Natural killer cell (primary cell): ENCODE measurements at regions not wholly inside any gene's neighbourhood (a gene's known extent, or its start where the extent isn't known, plus 50 kb on each side); places are given as distances from the start of the nearest gene placed in this dataset.

Experiments
- ATAC-seq, 3 donors: fragments of 150-1000 bp in 2 of 3; fragments of 200-7000 bp in 1 of 3; cut with Tn5 transposase; 1 replicate in 1 of 3; 2 replicates in 2 of 3; pipeline ENCODE4 v1.10.0; 2021; ENCODE audit warnings: mild to moderate bottlenecking in 2 of 3, moderate library complexity in 2 of 3
- DNase-seq, 2 donors: peaks; one replicate each; pipeline versions ENCODE4 v3.0.0 to v3.0.0-alpha.2; 2013 to 2021; ENCODE audit warnings: mixed read lengths in 1 of 2
- H3K27ac ChIP-seq: one replicate; pipeline ENCODE4 v1.5.1; 2013; ENCODE audit warnings: mild to moderate bottlenecking, low read length
- H3K27me3 ChIP-seq: one replicate; pipeline ENCODE4 v1.6.1; 2013; ENCODE audit warnings: low read length; ENCODE audit not compliant: control insufficient read depth, insufficient read depth
- H3K36me3 ChIP-seq: one replicate; pipeline ENCODE4 v1.6.1; 2013; ENCODE audit warnings: low read length; ENCODE audit not compliant: control insufficient read depth, insufficient read depth
- H3K4me1 ChIP-seq: one replicate; pipeline ENCODE4 v1.6.1; 2013; ENCODE audit warnings: low read length; ENCODE audit not compliant: control insufficient read depth, insufficient read depth
- H3K4me3 ChIP-seq: one replicate; pipeline ENCODE4 v1.5.1; 2013; ENCODE audit warnings: low read length
- H3K9me3 ChIP-seq: one replicate; pipeline ENCODE4 v1.6.1; 2013; ENCODE audit warnings: low read length; ENCODE audit not compliant: control insufficient read depth, insufficient read depth
- H3K27ac Mint-ChIP-seq, 2 donors: one replicate each; pipeline ENCODE4 v1.8.0; 2022; ENCODE audit warnings: mild to moderate bottlenecking in 2 of 2, mixed read lengths in 2 of 2, moderate library complexity in 1 of 2
- H3K27me3 Mint-ChIP-seq, 2 donors: one replicate each; pipeline ENCODE4 v1.8.0; 2022; ENCODE audit warnings: low read depth in 2 of 2, mixed read lengths in 2 of 2
- H3K36me3 Mint-ChIP-seq: one replicate; pipeline ENCODE4 v1.8.0; 2022; ENCODE audit warnings: mixed read lengths
- H3K4me1 Mint-ChIP-seq, 2 donors: one replicate each; pipeline ENCODE4 v1.8.0; 2022; ENCODE audit warnings: mixed read lengths in 2 of 2
- H3K4me3 Mint-ChIP-seq: one replicate; pipeline ENCODE4 v1.8.0; 2022; ENCODE audit warnings: mild to moderate bottlenecking, moderate library complexity, mixed read lengths
- H3K9me3 Mint-ChIP-seq, 2 donors: one replicate each; pipeline ENCODE4 v1.8.0; 2022; ENCODE audit warnings: mixed read lengths in 2 of 2
- WGBS: methylation state at CpG from one replicate; pipeline ENCODE4 v1.1.7; 2013; ENCODE audit warnings: missing lambda C conversion rate; ENCODE audit not compliant: insufficient coverage; 5-methylcytosine and 5-hydroxymethylcytosine counted together
- intact Hi-C: fragments of 100-400 bp; cut with micrococcal nuclease; formaldehyde crosslinking; loops from one replicate; pipeline ENCODE4 v1.14.2; 2022
- TF ChIP-seq, protein P1 (sequence below): fragments of 200-600 bp; IDR thresholded peaks from one replicate; pipeline ENCODE4 v1.8.0; 2022; ENCODE audit warnings: antibody characterized with exemption

DNA sequence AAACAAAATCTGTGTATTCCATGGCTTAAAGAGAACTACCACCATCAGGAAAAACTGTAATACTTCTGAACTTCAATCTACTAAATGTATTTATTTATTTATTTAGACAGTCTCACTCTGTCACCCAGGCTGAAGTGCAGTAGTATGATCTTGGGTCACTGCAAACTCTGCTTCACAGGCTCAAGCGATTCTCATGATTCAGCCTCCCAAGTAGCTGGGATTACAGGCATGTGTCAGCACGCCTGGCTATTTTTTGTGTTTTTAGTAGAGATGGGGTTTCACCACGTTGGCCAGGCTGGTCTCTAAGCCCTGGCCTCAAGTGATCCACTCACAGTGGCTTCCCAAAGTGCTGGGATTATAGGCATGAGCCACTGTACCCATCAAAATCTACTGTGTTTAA lies 202.3 kb upstream of the POU1F1 start:
- Histone ChIP-seq H3K4me1 (no peaks in the 10 kb centered on the region), H3K27ac (no peak overlapping the region), H3K4me3 (no peak overlapping the region), H3K36me3 (no peaks in the 10 kb centered on the region), H3K9me3 (no peaks in the 10 kb centered on the region), H3K27me3 (no peaks in the 10 kb centered on the region)
- 82% methylated on average over 3 of the region's 3 CpGs for WGBS
- Mint-ChIP-seq H3K27ac (no peak overlapping the region), H3K4me3 (no peak overlapping the region), H3K36me3 (no peaks in the 10 kb centered on the region), H3K9me3 (peaks cover 0 to 3% of the 10 kb centered on the region in 2 donors), H3K4me1 (no peaks in the 10 kb centered on the region), H3K27me3 (no peaks in the 10 kb centered on the region)
- ATAC-seq (no peak), DNase-seq (no peak)
- intact Hi-C loops, result no loop called here
- TF ChIP-seq, protein P1, sequence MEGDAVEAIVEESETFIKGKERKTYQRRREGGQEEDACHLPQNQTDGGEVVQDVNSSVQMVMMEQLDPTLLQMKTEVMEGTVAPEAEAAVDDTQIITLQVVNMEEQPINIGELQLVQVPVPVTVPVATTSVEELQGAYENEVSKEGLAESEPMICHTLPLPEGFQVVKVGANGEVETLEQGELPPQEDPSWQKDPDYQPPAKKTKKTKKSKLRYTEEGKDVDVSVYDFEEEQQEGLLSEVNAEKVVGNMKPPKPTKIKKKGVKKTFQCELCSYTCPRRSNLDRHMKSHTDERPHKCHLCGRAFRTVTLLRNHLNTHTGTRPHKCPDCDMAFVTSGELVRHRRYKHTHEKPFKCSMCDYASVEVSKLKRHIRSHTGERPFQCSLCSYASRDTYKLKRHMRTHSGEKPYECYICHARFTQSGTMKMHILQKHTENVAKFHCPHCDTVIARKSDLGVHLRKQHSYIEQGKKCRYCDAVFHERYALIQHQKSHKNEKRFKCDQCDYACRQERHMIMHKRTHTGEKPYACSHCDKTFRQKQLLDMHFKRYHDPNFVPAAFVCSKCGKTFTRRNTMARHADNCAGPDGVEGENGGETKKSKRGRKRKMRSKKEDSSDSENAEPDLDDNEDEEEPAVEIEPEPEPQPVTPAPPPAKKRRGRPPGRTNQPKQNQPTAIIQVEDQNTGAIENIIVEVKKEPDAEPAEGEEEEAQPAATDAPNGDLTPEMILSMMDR, result no peak

DNA sequence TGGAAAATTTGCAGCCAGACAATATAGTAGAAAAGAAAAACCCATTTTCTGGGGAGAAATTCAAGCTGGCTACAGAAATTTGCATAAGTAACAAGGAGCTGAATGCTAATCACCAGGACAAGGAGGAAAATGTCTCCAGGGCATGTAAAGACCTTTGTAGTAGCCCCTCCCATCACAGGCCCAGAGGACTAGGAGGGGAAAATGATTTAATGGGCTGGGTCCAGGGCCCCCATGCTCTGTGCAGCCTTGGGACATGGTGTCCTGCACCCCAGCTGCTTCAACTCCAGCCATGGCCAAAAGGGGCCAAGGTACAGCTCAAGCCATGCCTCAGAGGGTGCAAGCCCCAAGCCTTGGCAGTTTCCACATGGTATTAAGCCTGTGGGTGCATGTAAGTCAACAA lies 197.6 kb upstream of the POU1F1 start:
- H3K36me3 ChIP-seq, result no peaks in the 10 kb centered on the region
- no peaks in the 10 kb centered on the region for H3K9me3 ChIP-seq
- H3K4me3 ChIP-seq, result no peak overlapping the region
- no peaks in the 10 kb centered on the region for H3K4me1 ChIP-seq
- DNase-seq (no peak), ATAC-seq (no peak)
- no peaks in the 10 kb centered on the region for H3K36me3 Mint-ChIP-seq
- H3K27me3 Mint-ChIP-seq, result no peaks in the 10 kb centered on the region
- H3K27me3 ChIP-seq, result no peaks in the 10 kb centered on the region
- H3K4me3 Mint-ChIP-seq, result no peak overlapping the region
- peaks cover 0 to 5% of the 10 kb centered on the region in 2 donors for H3K9me3 Mint-ChIP-seq
- TF ChIP-seq, protein P1, result no peak
- no peak overlapping the region for H3K27ac ChIP-seq
- intact Hi-C loops, result no loop called here
- H3K4me1 Mint-ChIP-seq, result no peaks in the 10 kb centered on the region
- H3K27ac Mint-ChIP-seq, result no peak overlapping the region

DNA sequence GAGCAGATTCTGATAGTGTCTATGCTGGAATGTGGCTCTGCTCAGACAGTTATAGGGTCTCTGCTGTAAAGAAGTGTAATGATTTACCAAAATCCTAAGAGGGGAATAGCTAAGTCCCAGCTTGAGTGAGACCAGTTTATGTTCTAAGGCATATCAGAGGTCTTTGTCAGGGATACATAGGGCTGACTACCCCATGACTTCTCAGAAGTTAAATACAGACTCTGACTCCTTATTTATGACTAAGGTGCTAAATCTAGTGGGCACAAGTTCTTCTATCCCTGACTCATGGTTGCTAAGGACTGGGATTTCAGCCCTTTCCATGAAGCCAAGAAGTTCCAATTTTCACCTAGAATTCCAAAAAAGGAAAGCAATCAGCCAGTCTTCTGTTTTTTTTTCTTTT lies 192.6 kb upstream of the POU1F1 start:
- no peak overlapping the region for H3K4me3 Mint-ChIP-seq
- H3K36me3 Mint-ChIP-seq, result no peaks in the 10 kb centered on the region
- TF ChIP-seq, protein P1, result no peak
- H3K27ac ChIP-seq, result no peak overlapping the region
- H3K27me3 Mint-ChIP-seq, result no peaks in the 10 kb centered on the region
- no peaks in the 10 kb centered on the region for H3K4me1 Mint-ChIP-seq
- H3K27ac Mint-ChIP-seq, result no peak overlapping the region
- H3K9me3 Mint-ChIP-seq, result peaks cover 2 to 5% of the 10 kb centered on the region in 2 donors
- intact Hi-C loops, result no loop called here
- H3K4me3 ChIP-seq, result no peak overlapping the region
- H3K36me3 ChIP-seq, result no peaks in the 10 kb centered on the region
- H3K4me1 ChIP-seq, result no peaks in the 10 kb centered on the region
- no peaks in the 10 kb centered on the region for H3K27me3 ChIP-seq
- DNase-seq (no peak), ATAC-seq (no peak)
- no peaks in the 10 kb centered on the region for H3K9me3 ChIP-seq

DNA sequence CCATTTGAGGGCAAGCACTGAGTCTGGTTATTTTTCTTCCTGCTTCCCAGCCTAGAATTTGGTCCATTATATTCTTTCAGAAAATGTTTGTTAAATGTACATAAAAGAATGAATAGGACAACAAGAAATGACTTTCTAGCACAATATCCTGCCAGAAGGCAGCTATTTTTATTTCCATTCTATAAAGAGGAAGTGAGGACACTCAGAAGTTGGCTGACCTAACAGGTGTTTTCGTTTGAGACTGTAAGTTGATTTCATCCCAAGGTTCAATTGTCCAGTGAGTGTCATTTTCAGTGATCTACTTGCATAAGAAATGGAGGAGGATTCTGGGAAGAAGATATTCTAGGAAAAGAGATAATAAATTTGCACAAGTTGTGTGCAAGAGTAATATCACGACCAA lies 191.9 kb upstream of the POU1F1 start:
- no peak for ATAC-seq
- intact Hi-C loops, result no loop called here
- no peaks in the 10 kb centered on the region for H3K9me3 ChIP-seq

More for the DNA sequence above, 191.9 kb upstream of the POU1F1 start:
- 0% methylated on average over 1 of the region's 2 CpGs for WGBS
- no peaks in the 10 kb centered on the region for H3K4me1 Mint-ChIP-seq
- no peaks in the 10 kb centered on the region for H3K27me3 Mint-ChIP-seq
- no peak overlapping the region for H3K27ac Mint-ChIP-seq
- peaks cover 2 to 7% of the 10 kb centered on the region in 2 donors for H3K9me3 Mint-ChIP-seq
- Histone ChIP-seq H3K4me3 (no peak overlapping the region), H3K36me3 (no peaks in the 10 kb centered on the region), H3K27ac (no peak overlapping the region), H3K27me3 (no peaks in the 10 kb centered on the region), H3K4me1 (no peaks in the 10 kb centered on the region)
- TF ChIP-seq, protein P1, result no peak
- no peaks in the 10 kb centered on the region for H3K36me3 Mint-ChIP-seq
- H3K4me3 Mint-ChIP-seq, result no peak overlapping the region
- DNase-seq, result no peak
